ENCODE measurements at regions not wholly inside any gene's neighbourhood (a gene's known extent, or its start where the extent isn't known, plus 50 kb on each side); places are given as distances from the start of the nearest gene placed in this dataset.

GRCh38 chrX:40304115-40304514 lies 206.4 kb upstream of the BCOR start:
- no peak for DNase-seq

- DNase-seq = no peak
Observed at GRCh38 chrX:40303256-40304077, 205.7 kb upstream of the BCOR start.

- no peak for DNase-seq
Observed at GRCh38 chrX:40300286-40300890, 202.6 kb upstream of the BCOR start.

GRCh38 chrX:40299641-40300046 lies 201.9 kb upstream of the BCOR start:
- no peak for DNase-seq

GRCh38 chrX:40298572-40299479 lies 201.1 kb upstream of the BCOR start:
- DNase-seq = no peak

- DNase-seq = no peak
Observed at GRCh38 chrX:40298069-40298468, 200.3 kb upstream of the BCOR start.

GRCh38 chrX:40291553-40291952 lies 193.8 kb upstream of the BCOR start:
- DNase-seq = no peak

- DNase-seq = no peak
Observed at GRCh38 chrX:40290517-40290916, 192.8 kb upstream of the BCOR start.

GRCh38 chrX:40285876-40286275 lies 188.1 kb upstream of the BCOR start:
- no peak for DNase-seq

GRCh38 chrX:40284852-40285251 lies 187.1 kb upstream of the BCOR start:
- DNase-seq = no peak

- no peak for DNase-seq
Observed at GRCh38 chrX:40283981-40284380, 186.2 kb upstream of the BCOR start.

- DNase-seq = no peak
Observed at GRCh38 chrX:40282946-40283660, 185.3 kb upstream of the BCOR start.

GRCh38 chrX:40282348-40282747 lies 184.6 kb upstream of the BCOR start:
- no peak for DNase-seq

- DNase-seq = no peak
Observed at GRCh38 chrX:40281336-40282005, 183.7 kb upstream of the BCOR start.

GRCh38 chrX:40279762-40280161 lies 182.0 kb upstream of the BCOR start:
- no peak for DNase-seq

GRCh38 chrX:40279091-40279430 lies 181.3 kb upstream of the BCOR start:
- DNase-seq = no peak

GRCh38 chrX:40278340-40279090 lies 180.8 kb upstream of the BCOR start:
- DNase-seq = peak; percentile 38 to 40

- DNase-seq = no peak
Observed at GRCh38 chrX:40277672-40278071, 179.9 kb upstream of the BCOR start.

- DNase-seq = no peak
Observed at GRCh38 chrX:40273356-40274050, 175.7 kb upstream of the BCOR start.

- no peak for DNase-seq
Observed at GRCh38 chrX:40272776-40273175, 175.0 kb upstream of the BCOR start.

GRCh38 chrX:40272141-40272540 lies 174.4 kb upstream of the BCOR start:
- DNase-seq = no peak

Data from activated CD4-positive, alpha-beta T cell treated with anti-CD3 and anti-CD28 coated beads, Interleukin-2, amount 50 U/mL, for 4 hours (primary cell).